H9 (cell line): ENCODE measurements at regions not wholly inside any gene's neighbourhood (a gene's known extent, or its start where the extent isn't known, plus 50 kb on each side); places are given as distances from the start of the nearest gene placed in this dataset.

Source experiments
- DNase-seq: peaks from one replicate; pipeline ENCODE4 v3.0.0-alpha.2; 2017
- H2AFZ ChIP-seq: one replicate; pipeline ENCODE4 v1.6.1; 2013; ENCODE audit warnings: mild to moderate bottlenecking, low read length, control low read depth, moderate library complexity
- H2AK5ac ChIP-seq: 2 replicates; pipeline ENCODE4 v1.6.1; 2013; ENCODE audit warnings: low read length, control low read depth, mixed read lengths; ENCODE audit not compliant: insufficient read length
- H2BK120ac ChIP-seq: one replicate; pipeline ENCODE4 v1.6.1; 2013; ENCODE audit warnings: low read depth, mild to moderate bottlenecking, low read length, control low read depth, inconsistent platforms; ENCODE audit not compliant: poor library complexity, severe bottlenecking
- H2BK12ac ChIP-seq: 2 replicates; pipeline ENCODE4 v1.6.1; 2013; ENCODE audit warnings: low read length, control low read depth, mixed read lengths, low read depth; ENCODE audit not compliant: insufficient read length
- H2BK15ac ChIP-seq: 2 replicates; pipeline ENCODE4 v1.6.1; 2013; ENCODE audit warnings: low read depth, low read length, control low read depth
- H2BK20ac ChIP-seq: one replicate; pipeline ENCODE4 v1.6.1; 2013; ENCODE audit warnings: low read depth, mild to moderate bottlenecking, low read length, control low read depth, inconsistent platforms; ENCODE audit not compliant: poor library complexity, severe bottlenecking
- H2BK5ac ChIP-seq: 2 replicates; pipeline ENCODE4 v1.6.1; 2013; ENCODE audit warnings: low read length, control low read depth, mixed read lengths; ENCODE audit not compliant: insufficient read length
- H3K14ac ChIP-seq: 2 replicates; pipeline ENCODE4 v1.6.1; 2013; ENCODE audit warnings: low read length, control low read depth; ENCODE audit not compliant: insufficient read depth
- H3K18ac ChIP-seq: 2 replicates; pipeline ENCODE4 v1.6.1; 2013; ENCODE audit warnings: low read depth, mild to moderate bottlenecking, mixed read lengths, low read length, control low read depth; ENCODE audit not compliant: insufficient read length
- H3K23ac ChIP-seq: 2 replicates; pipeline ENCODE4 v1.6.1; 2013; ENCODE audit warnings: low read length, control low read depth, mixed read lengths, low read depth; ENCODE audit not compliant: insufficient read length
- H3K23me2 ChIP-seq: 2 replicates; pipeline ENCODE4 v1.6.1; 2013; ENCODE audit warnings: low read depth, mild to moderate bottlenecking, mixed read lengths, low read length, control low read depth; ENCODE audit not compliant: insufficient read length, poor library complexity, severe bottlenecking
- H3K27ac ChIP-seq: 2 replicates; pipeline ENCODE4 v1.5.1; 2013; ENCODE audit warnings: low read length, control low read depth, mixed read lengths, low read depth; ENCODE audit not compliant: insufficient read length
- H3K27me3 ChIP-seq: 2 replicates; pipeline ENCODE4 v1.6.1; 2013; ENCODE audit warnings: low read length, control low read depth, inconsistent platforms; ENCODE audit not compliant: insufficient read depth
- H3K4ac ChIP-seq: 2 replicates; pipeline ENCODE4 v1.6.1; 2013; ENCODE audit warnings: low read depth, mild to moderate bottlenecking, control low read depth, inconsistent platforms, low read length, moderate library complexity
- H3K4me1 ChIP-seq: 2 replicates; pipeline ENCODE4 v1.6.1; 2013; ENCODE audit warnings: low read length, control low read depth, inconsistent platforms; ENCODE audit not compliant: insufficient read depth
- H3K4me2 ChIP-seq: 2 replicates; pipeline ENCODE4 v1.6.1; 2013; ENCODE audit warnings: low read length, control low read depth, mixed read lengths; ENCODE audit not compliant: insufficient read length, insufficient read depth
- H3K56ac ChIP-seq: 2 replicates; pipeline ENCODE4 v1.6.1; 2013; ENCODE audit warnings: low read depth, mild to moderate bottlenecking, mixed read lengths, low read length, control low read depth; ENCODE audit not compliant: insufficient read length
- H3K79me1 ChIP-seq: 2 replicates; pipeline ENCODE4 v1.6.1; 2013; ENCODE audit warnings: low read depth, mild to moderate bottlenecking, moderate library complexity, low read length, control low read depth, inconsistent platforms; ENCODE audit not compliant: insufficient read depth, poor library complexity, severe bottlenecking
- H3K79me2 ChIP-seq: 2 replicates; pipeline ENCODE4 v1.6.1; 2013; ENCODE audit warnings: low read length, control low read depth, inconsistent platforms; ENCODE audit not compliant: insufficient read depth
- H3K9ac ChIP-seq: 2 replicates; pipeline ENCODE4 v1.6.1; 2013; ENCODE audit warnings: low read length, control low read depth, mixed read lengths; ENCODE audit not compliant: insufficient read length; ENCODE audit errors: extremely low read depth
- H3K9me3 ChIP-seq: one replicate; pipeline ENCODE4 v1.6.1; 2013; ENCODE audit warnings: low read depth, low read length, inconsistent platforms; ENCODE audit not compliant: control insufficient read depth
- H3T11ph ChIP-seq: one replicate; pipeline ENCODE4 v1.6.1; 2013; ENCODE audit warnings: mild to moderate bottlenecking, low read length, control low read depth, inconsistent platforms
- H4K20me1 ChIP-seq: one replicate; pipeline ENCODE4 v1.6.1; 2013; ENCODE audit not compliant: control insufficient read depth, insufficient read length, insufficient read depth
- H4K5ac ChIP-seq: 2 replicates; pipeline ENCODE4 v1.6.1; 2013; ENCODE audit warnings: low read depth, mild to moderate bottlenecking, mixed read lengths, low read length, control low read depth; ENCODE audit not compliant: insufficient read length
- H4K8ac ChIP-seq: replicated peaks from 2 replicates; pipeline ENCODE4 v1.6.1; 2013; ENCODE audit warnings: low read length, control low read depth, mixed read lengths, low read depth; ENCODE audit not compliant: insufficient read length
- H4K91ac ChIP-seq: 2 replicates; pipeline ENCODE4 v1.6.1; 2013; ENCODE audit warnings: low read depth, mild to moderate bottlenecking, moderate library complexity, mixed read lengths, low read length, control low read depth; ENCODE audit not compliant: insufficient read length
- H3K27ac Mint-ChIP-seq, 3 experiments: 2 replicates in 2 of 3; 3 replicates in 1 of 3; pipeline ENCODE4 v1.8.0; 2020 to 2021; ENCODE audit warnings: mixed read lengths in 3 of 3, mild to moderate bottlenecking in 1 of 3, moderate library complexity in 1 of 3
- H3K27me3 Mint-ChIP-seq: 2 replicates; pipeline ENCODE4 v1.8.0; 2021; ENCODE audit warnings: low read depth, mild to moderate bottlenecking, moderate library complexity, mixed read lengths
- H3K36me3 Mint-ChIP-seq, 3 experiments: 2 replicates in 2 of 3; 3 replicates in 1 of 3; pipeline ENCODE4 v1.8.0; 2020 to 2021; ENCODE audit warnings: low read depth in 3 of 3, mixed read lengths in 3 of 3; ENCODE audit not compliant: insufficient read depth in 1 of 3
- H3K4me1 Mint-ChIP-seq, 2 experiments: 2 replicates each; pipeline ENCODE4 v1.8.0; 2020; ENCODE audit warnings: mixed read lengths in 2 of 2
- H3K4me3 Mint-ChIP-seq, 2 experiments: 2 replicates in 1 of 2; 3 replicates in 1 of 2; pipeline ENCODE4 v1.8.0; 2020 to 2021; ENCODE audit warnings: mild to moderate bottlenecking in 2 of 2, mixed read lengths in 2 of 2, moderate library complexity in 1 of 2
- H3K9me3 Mint-ChIP-seq, 2 experiments: 2 replicates in 1 of 2; 3 replicates in 1 of 2; pipeline ENCODE4 v1.8.0; 2020; ENCODE audit warnings: mild to moderate bottlenecking in 2 of 2, mixed read lengths in 2 of 2, moderate library complexity in 1 of 2
- CTCF ChIP-seq: fragments of 200-600 bp; sonication (generic); conservative IDR thresholded peaks from 3 replicates; pipeline ENCODE4 v1.8.0; 2021; ENCODE audit warnings: antibody characterized with exemption, mild to moderate bottlenecking
- WGBS: extraction: QIAGEN DNeasy Blood & Tissue Kit; methylation state at CpG from one replicate; pipeline ENCODE4 v1.1.7; 2013; ENCODE audit warnings: missing lambda C conversion rate, low lambda C conversion rate, mixed read lengths; ENCODE audit not compliant: insufficient read length; ENCODE audit errors: extremely low coverage; 5-methylcytosine and 5-hydroxymethylcytosine counted together

GRCh38 chr10:57707300-57707658 is 560.4 kb downstream of the IPMK start:
- Histone ChIP-seq H4K5ac (no peak overlapping the region), H3K23me2 (no peaks in the 10 kb centered on the region), H3K23ac (no peak overlapping the region), H3T11ph (no peak overlapping the region), H3K18ac (no peak overlapping the region), H3K14ac (no peak overlapping the region), H3K4me2 (no peak overlapping the region), H3K9me3 (no peaks in the 10 kb centered on the region), H2BK120ac (no peak overlapping the region), H2AFZ (no peak overlapping the region), H2BK5ac (no peak overlapping the region), H3K27ac (no peak overlapping the region), H3K4me1 (peaks cover 2% of the 10 kb centered on the region), H2AK5ac (no peak overlapping the region), H3K4ac (no peak overlapping the region), H3K27me3 (no peaks in the 10 kb centered on the region), H4K8ac (no peak overlapping the region), H2BK12ac (no peak overlapping the region), H2BK15ac (no peak overlapping the region), H2BK20ac (no peak overlapping the region), H3K56ac (no peak overlapping the region), H3K9ac (no peak overlapping the region), H4K20me1 (no peaks in the 10 kb centered on the region), H3K79me1 (no peaks in the 10 kb centered on the region), H3K79me2 (no peaks in the 10 kb centered on the region), H4K91ac (no peak overlapping the region)
- no peak for DNase-seq
- no peaks in the 10 kb centered on the region for H3K27me3 Mint-ChIP-seq
- WGBS = no CpG with 5 or more reads among the region's 2 CpGs
- H3K36me3 Mint-ChIP-seq = peaks cover 0 to 4% (median 0%) of the 10 kb centered on the region in 3 experiments; a peak in 2 of 7 replicates
- H3K4me3 Mint-ChIP-seq = no peak overlapping the region
- peaks cover 0 to 2% of the 10 kb centered on the region in 2 experiments; a peak in 1 of 5 replicates for H3K9me3 Mint-ChIP-seq
- peak overlapping the region in 2 of 3 experiments; percentile 15 to 53; a peak in 3 of 7 replicates for H3K27ac Mint-ChIP-seq
- peaks cover 23 to 26% of the 10 kb centered on the region in 2 experiments for H3K4me1 Mint-ChIP-seq
- no peak for TF ChIP-seq CTCF
